SU-DHL-6 (cell line): ENCODE measurements at regions not wholly inside any gene's neighbourhood (a gene's known extent, or its start where the extent isn't known, plus 50 kb on each side); places are given as distances from the start of the nearest gene placed in this dataset.

ENCODE experiments used
- EZH2phosphoT487 ChIP-seq: fragments of 200-600 bp; sonication (generic), shearing (Covaris generic); conservative IDR thresholded peaks from 2 replicates; pipeline ENCODE4 v1.6.1; 2018; ENCODE audit warnings: mild to moderate bottlenecking, antibody characterized with exemption, low read length, moderate library complexity, mixed read lengths
- TF ChIP-seq, protein P1 (sequence below): fragments of 200-600 bp; sonication (generic); IDR thresholded peaks from one replicate; pipeline ENCODE4 v1.5.1; 2017; ENCODE audit warnings: antibody characterized with exemption, mild to moderate bottlenecking, low read length, moderate library complexity; ENCODE audit not compliant: insufficient read depth, poor library complexity, severe bottlenecking

DNA sequence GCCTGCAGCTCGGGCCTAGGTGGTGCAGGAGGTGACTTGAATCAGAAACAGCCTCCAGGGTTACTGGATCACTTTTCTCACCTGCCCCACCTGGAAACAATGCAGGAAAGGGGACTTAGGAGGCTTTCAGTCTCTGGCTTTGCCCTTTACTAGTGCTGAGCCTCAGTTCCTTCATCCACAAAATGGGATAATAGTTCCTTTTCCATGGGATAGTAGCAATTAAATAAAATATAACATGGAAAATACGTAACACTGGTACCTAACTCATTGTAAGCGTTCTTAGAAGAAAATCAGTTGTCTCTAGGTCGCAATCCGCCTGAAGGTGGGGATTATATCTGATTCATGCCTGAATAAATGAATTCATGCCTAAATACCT is 91.4 kb upstream of the CALM2 start:
- TF ChIP-seq, protein P1, sequence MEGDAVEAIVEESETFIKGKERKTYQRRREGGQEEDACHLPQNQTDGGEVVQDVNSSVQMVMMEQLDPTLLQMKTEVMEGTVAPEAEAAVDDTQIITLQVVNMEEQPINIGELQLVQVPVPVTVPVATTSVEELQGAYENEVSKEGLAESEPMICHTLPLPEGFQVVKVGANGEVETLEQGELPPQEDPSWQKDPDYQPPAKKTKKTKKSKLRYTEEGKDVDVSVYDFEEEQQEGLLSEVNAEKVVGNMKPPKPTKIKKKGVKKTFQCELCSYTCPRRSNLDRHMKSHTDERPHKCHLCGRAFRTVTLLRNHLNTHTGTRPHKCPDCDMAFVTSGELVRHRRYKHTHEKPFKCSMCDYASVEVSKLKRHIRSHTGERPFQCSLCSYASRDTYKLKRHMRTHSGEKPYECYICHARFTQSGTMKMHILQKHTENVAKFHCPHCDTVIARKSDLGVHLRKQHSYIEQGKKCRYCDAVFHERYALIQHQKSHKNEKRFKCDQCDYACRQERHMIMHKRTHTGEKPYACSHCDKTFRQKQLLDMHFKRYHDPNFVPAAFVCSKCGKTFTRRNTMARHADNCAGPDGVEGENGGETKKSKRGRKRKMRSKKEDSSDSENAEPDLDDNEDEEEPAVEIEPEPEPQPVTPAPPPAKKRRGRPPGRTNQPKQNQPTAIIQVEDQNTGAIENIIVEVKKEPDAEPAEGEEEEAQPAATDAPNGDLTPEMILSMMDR, result no peak
- TF ChIP-seq EZH2phosphoT487, result no peak
